HEK293T (cell line): ENCODE measurements at regions not wholly inside any gene's neighbourhood (a gene's known extent, or its start where the extent isn't known, plus 50 kb on each side); places are given as distances from the start of the nearest gene placed in this dataset.

Experiments used
- CTCF ChIA-PET: fragments of 350-600 bp; formaldehyde crosslinking; extraction: SDS; loops from one replicate; lab custom pipeline; 2021; ENCODE audit warnings: antibody characterized with exemption, inconsistent platforms; lab: Yijun Ruan, JAX
- POLR2A ChIA-PET: fragments of 350-600 bp; formaldehyde crosslinking; extraction: SDS; loops from one replicate; lab custom pipeline; 2020; ENCODE audit warnings: antibody characterized with exemption, inconsistent platforms; lab: Yijun Ruan, JAX
- DNase-seq: peaks from one replicate; pipeline ENCODE4 v3.0.0; 2012; ENCODE audit warnings: mixed read lengths; ENCODE audit errors: extremely low spot score
- ARNT ChIP-seq: fragments of 450-650 bp; IDR thresholded peaks from 2 replicates; pipeline ENCODE4 v1.6.1; 2017; ENCODE audit warnings: mild to moderate bottlenecking
- BHLHE40 ChIP-seq: fragments of 450-650 bp; IDR thresholded peaks from 2 replicates; pipeline ENCODE4 v1.6.1; 2016; ENCODE audit warnings: mild to moderate bottlenecking, moderate library complexity, borderline replicate concordance
- CTBP1 ChIP-seq: fragments of 450-650 bp; IDR thresholded peaks from 2 replicates; pipeline ENCODE4 v1.6.1; 2016; ENCODE audit warnings: borderline replicate concordance
- ELF4 ChIP-seq: fragments of 450-650 bp; IDR thresholded peaks from 2 replicates; pipeline ENCODE4 v1.6.1; 2017; ENCODE audit warnings: antibody characterized with exemption
- FOXA1 ChIP-seq: fragments of 450-650 bp; IDR thresholded peaks from 2 replicates; pipeline ENCODE4 v1.6.1; 2016; ENCODE audit warnings: mild to moderate bottlenecking
- FOXK2 ChIP-seq: fragments of 450-650 bp; IDR thresholded peaks from 2 replicates; pipeline ENCODE4 v1.6.1; 2016; ENCODE audit warnings: mild to moderate bottlenecking
- FOXM1 ChIP-seq: fragments of 450-650 bp; IDR thresholded peaks from 2 replicates; pipeline ENCODE4 v1.6.1; 2017; ENCODE audit warnings: mild to moderate bottlenecking, borderline replicate concordance
- HDGF ChIP-seq: fragments of 450-650 bp; IDR thresholded peaks from 2 replicates; pipeline ENCODE4 v1.6.1; 2017; ENCODE audit warnings: antibody characterized with exemption, borderline replicate concordance
- L3MBTL2 ChIP-seq: fragments of 450-650 bp; conservative IDR thresholded peaks from 2 replicates; pipeline ENCODE4 v1.6.1; 2016; ENCODE audit warnings: mild to moderate bottlenecking
- LEF1 ChIP-seq: fragments of 450-650 bp; IDR thresholded peaks from 2 replicates; pipeline ENCODE4 v1.6.1; 2017; ENCODE audit warnings: mild to moderate bottlenecking, borderline replicate concordance
- NFRKB ChIP-seq: fragments of 450-650 bp; IDR thresholded peaks from 2 replicates; pipeline ENCODE4 v1.6.1; 2016; ENCODE audit warnings: mild to moderate bottlenecking, moderate library complexity
- SP1 ChIP-seq: fragments of 450-650 bp; IDR thresholded peaks from 2 replicates; pipeline ENCODE4 v1.6.1; 2017
- SUZ12 ChIP-seq: fragments of 450-650 bp; IDR thresholded peaks from 2 replicates; pipeline ENCODE4 v1.6.1; 2016; ENCODE audit warnings: mild to moderate bottlenecking
- TARDBP ChIP-seq: fragments of 450-650 bp; IDR thresholded peaks from 2 replicates; pipeline ENCODE4 v1.6.1; 2016
- ZNF384 ChIP-seq: fragments of 450-650 bp; IDR thresholded peaks from 2 replicates; pipeline ENCODE4 v1.6.1; 2016
- TF ChIP-seq, protein P1 (sequence below): fragments of 450-650 bp; IDR thresholded peaks from 2 replicates; pipeline ENCODE4 v1.6.1; 2016

DNA sequence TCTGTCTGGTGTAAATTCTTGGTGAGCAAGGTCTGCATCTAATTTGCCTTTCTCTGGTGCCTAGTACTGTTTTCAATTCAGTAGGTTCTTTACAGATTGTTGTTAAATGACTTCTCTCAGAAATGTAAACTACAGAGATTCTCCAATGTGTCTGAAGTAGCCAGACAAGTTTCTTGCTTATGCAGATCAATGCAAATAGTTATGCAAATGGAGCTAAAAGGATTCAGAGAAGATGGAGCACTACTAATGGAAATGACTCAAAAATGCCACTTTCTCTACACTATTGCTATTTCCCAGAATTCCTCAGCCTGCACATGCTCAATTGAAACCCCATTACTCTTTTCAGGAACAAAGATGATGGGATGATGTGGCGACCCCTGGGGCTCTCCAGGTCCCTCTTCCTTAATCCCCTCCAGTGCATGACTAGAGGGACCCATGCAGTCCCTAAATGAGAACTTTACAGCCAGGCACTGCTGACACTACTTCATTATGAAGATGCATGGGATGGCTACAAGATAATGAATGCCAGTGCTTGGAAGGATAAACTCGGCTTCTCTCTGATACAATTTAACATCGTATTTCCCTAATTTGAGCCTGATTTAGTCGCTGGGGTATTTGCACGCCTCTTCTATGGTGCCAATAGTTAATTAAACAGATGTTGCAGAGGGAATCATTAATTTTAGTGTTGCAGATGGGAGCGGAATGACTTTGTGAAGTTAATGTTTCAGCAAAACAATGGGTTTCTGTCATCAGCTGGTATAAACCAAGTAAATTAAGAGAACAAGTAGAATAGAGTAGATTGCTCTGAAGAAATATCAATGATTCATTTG lies 753.2 kb downstream of the TLR4 start:
- no peak for DNase-seq
- ChIA-PET POLR2A (no interaction called here), CTCF (no interaction called here)
- TF ChIP-seq NFRKB (no peak), ZNF384 (no peak), BHLHE40 (no peak), FOXA1 (no peak), SUZ12 (no peak), SP1 (no peak), HDGF (no peak), ARNT (no peak), FOXM1 (no peak), L3MBTL2 (no peak), ELF4 (no peak), TARDBP (no peak), FOXK2 (no peak), LEF1 (no peak), CTBP1 (no peak)
- TF ChIP-seq, protein P1, sequence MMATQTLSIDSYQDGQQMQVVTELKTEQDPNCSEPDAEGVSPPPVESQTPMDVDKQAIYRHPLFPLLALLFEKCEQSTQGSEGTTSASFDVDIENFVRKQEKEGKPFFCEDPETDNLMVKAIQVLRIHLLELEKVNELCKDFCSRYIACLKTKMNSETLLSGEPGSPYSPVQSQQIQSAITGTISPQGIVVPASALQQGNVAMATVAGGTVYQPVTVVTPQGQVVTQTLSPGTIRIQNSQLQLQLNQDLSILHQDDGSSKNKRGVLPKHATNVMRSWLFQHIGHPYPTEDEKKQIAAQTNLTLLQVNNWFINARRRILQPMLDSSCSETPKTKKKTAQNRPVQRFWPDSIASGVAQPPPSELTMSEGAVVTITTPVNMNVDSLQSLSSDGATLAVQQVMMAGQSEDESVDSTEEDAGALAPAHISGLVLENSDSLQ = no peak

DNA sequence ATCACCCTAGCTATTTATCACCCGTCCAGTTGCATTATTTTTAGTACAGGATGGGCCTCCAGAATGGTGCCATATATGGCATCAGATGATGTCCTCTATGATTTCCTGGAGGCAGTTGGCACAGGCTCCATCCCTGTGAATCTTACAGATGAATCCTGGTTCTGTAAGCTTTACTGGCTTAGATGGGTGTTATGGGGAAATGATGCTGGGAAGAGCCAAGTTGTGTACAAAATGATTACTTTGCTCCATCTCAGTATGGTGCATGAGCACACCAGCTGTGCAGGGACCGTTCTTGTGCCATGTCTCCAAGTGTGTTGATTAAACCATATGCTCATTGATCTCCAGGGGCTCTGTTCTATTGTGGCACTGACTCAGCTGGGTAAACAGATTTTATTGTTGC lies 755.7 kb downstream of the TLR4 start:
- TF ChIP-seq TARDBP (no peak), LEF1 (no peak), ZNF384 (no peak), FOXM1 (no peak), ELF4 (no peak), HDGF (no peak), SP1 (no peak), CTBP1 (no peak), L3MBTL2 (no peak), FOXK2 (no peak), FOXA1 (no peak), BHLHE40 (no peak), ARNT (no peak)
- TF ChIP-seq, protein P1 = no peak
- CTCF ChIA-PET = no interaction called here
- POLR2A ChIA-PET = no interaction called here
- no peak for DNase-seq

DNA sequence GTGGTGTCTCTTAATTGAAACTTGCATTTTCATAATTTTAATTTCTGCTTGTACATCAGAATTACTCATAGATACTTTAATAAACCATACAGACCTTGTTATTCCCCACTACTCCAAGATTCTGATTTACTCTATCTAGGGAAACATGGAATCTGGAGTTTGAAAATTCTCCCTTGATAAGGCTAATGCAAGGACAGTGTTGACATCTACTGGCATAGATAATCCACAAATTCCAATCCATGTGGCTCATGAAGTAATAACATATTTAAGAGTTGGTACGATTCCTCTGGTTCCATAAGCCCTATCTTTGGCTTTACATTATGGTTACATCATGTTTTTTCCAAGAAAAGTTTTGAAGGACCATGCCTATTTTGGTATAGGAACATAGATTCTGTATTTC lies 759.2 kb downstream of the TLR4 start:
- POLR2A ChIA-PET = no interaction called here

DNA sequence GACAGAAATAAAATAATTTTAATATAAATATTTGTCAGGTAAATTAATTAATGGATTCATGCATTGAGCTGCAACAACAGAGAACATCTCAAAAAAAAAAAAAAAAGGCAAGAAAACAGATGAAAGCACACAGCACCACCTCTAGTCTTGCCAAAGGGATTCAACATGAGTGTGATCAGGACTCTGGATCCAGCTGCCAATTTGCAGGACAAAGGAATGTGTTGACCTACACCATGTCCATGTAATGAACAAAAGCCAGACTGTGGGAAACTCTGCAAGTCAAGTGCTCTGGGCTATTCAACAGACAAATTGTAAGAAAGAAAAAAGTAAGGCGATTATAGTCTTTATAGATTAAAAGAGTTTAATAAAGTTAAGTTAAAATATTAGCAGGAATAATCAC lies 769.3 kb downstream of the TLR4 start:
- CTCF ChIA-PET = no interaction called here
- no peak for DNase-seq
- POLR2A ChIA-PET = no interaction called here
- TF ChIP-seq TARDBP = no peak
- no peak for TF ChIP-seq BHLHE40
- TF ChIP-seq, protein P1 = no peak
- no peak for TF ChIP-seq L3MBTL2
- TF ChIP-seq ZNF384 = no peak
- no peak for TF ChIP-seq HDGF
- no peak for TF ChIP-seq LEF1
- no peak for TF ChIP-seq FOXA1
- TF ChIP-seq FOXK2 = no peak
- TF ChIP-seq NFRKB = no peak
- TF ChIP-seq ARNT = no peak

More for the DNA sequence above, 759.2 kb downstream of the TLR4 start:
- CTCF ChIA-PET = no interaction called here
- no peak for DNase-seq
- TF ChIP-seq FOXA1 (no peak), LEF1 (no peak), HDGF (no peak), L3MBTL2 (no peak), SUZ12 (no peak), NFRKB (no peak), BHLHE40 (no peak), ARNT (no peak), ZNF384 (no peak), ELF4 (no peak), SP1 (no peak), FOXM1 (no peak), FOXK2 (no peak)

DNA sequence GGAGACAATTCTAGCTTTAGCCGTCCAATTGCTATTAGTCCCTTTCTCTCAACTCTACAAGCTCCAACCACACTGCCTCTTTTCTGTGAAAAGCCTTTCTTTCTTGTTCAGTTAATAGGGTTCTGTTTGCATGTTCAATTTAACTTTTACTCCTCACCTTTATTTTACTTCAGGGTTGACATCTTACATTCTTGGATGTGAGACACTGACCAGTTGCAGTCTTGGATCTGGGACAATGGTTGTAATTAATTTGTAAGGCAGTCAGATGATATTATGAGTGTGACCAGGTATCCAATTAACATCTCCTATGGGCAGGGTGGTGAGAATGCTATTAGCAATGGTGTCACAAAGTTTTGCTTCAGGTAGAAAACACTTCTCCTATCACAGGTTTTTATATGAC lies 774.5 kb downstream of the TLR4 start:
- TF ChIP-seq ELF4 (no peak), TARDBP (no peak), BHLHE40 (no peak), HDGF (no peak), SP1 (no peak), FOXM1 (no peak), ZNF384 (no peak), CTBP1 (no peak), SUZ12 (no peak), FOXK2 (no peak), L3MBTL2 (no peak), NFRKB (no peak)
- TF ChIP-seq, protein P1 = no peak
- no peak for DNase-seq
- ChIA-PET CTCF (no interaction called here), POLR2A (no interaction called here)
